PC-3 (cell line): ENCODE measurements at regions not wholly inside any gene's neighbourhood (a gene's known extent, or its start where the extent isn't known, plus 50 kb on each side); places are given as distances from the start of the nearest gene placed in this dataset.

Experiments used
- ATAC-seq: fragments of 200-7000 bp; cut with Tn5 transposase; 2 replicates; pipeline ENCODE4 v1.9.1; 2020; ENCODE audit warnings: mild to moderate bottlenecking, moderate library complexity
- BruUV-seq: library from RNA; stranded (reverse); fragments of 400-500 nt; replicated peaks from 2 replicates; lab custom pipeline; 2021; lab: Mats Ljungman, UMichigan
- CTCF ChIA-PET: fragments of 300-600 bp; sonication (Branson Sonifier 250); formaldehyde crosslinking; loops from one replicate; lab custom pipeline; 2022; ENCODE audit warnings: antibody characterized with exemption; lab: Charles Lee
- POLR2A ChIA-PET: fragments of 300-600 bp; sonication (Branson Sonifier 250); formaldehyde crosslinking; loops from one replicate; lab custom pipeline; 2022; ENCODE audit warnings: antibody characterized with exemption; ENCODE audit not compliant: unreplicated experiment; lab: Charles Lee
- DNase-seq: peaks from one replicate; pipeline ENCODE4 v3.0.0-alpha.2; 2015
- H2AFZ ChIP-seq: fragments of 300-600 bp; sonication (generic); 2 replicates; pipeline ENCODE4 v1.6.0; 2016; ENCODE audit warnings: antibody characterized with exemption, low read length
- H3F3A ChIP-seq: fragments of 300-600 bp; sonication (generic); one replicate; pipeline ENCODE4 v1.6.0; 2017; ENCODE audit warnings: antibody characterized with exemption, low read length, control low read depth, mild to moderate bottlenecking; ENCODE audit not compliant: unreplicated experiment
- H3K27ac ChIP-seq: fragments of 300-600 bp; sonication (generic); 2 replicates; pipeline ENCODE4 v1.5.1; 2016; ENCODE audit warnings: mild to moderate bottlenecking, low read length
- H3K27me3 ChIP-seq: fragments of 300-600 bp; sonication (generic); 2 replicates; pipeline ENCODE4 v1.6.1; 2016; ENCODE audit warnings: low read length, mixed read lengths
- H3K36me3 ChIP-seq: fragments of 300-600 bp; sonication (generic); 2 replicates; pipeline ENCODE4 v1.6.1; 2016; ENCODE audit warnings: low read depth, mixed run types, low read length, mixed read lengths
- H3K4me1 ChIP-seq: fragments of 300-600 bp; sonication (generic); 2 replicates; pipeline ENCODE4 v1.5.1; 2016; ENCODE audit warnings: low read length; ENCODE audit not compliant: insufficient read depth
- H3K4me2 ChIP-seq: fragments of 300-600 bp; sonication (generic); 2 replicates; pipeline ENCODE4 v1.6.0; 2016; ENCODE audit warnings: low read length
- H3K4me3 ChIP-seq: fragments of 300-600 bp; sonication (generic); 2 replicates; pipeline ENCODE4 v1.5.1; 2016; ENCODE audit warnings: mild to moderate bottlenecking, low read length, mixed read lengths
- H3K79me2 ChIP-seq: fragments of 300-600 bp; sonication (generic); 2 replicates; pipeline ENCODE4 v1.6.1; 2017; ENCODE audit warnings: low read length, mixed read lengths
- H3K9ac ChIP-seq: fragments of 300-600 bp; sonication (generic); 2 replicates; pipeline ENCODE4 v1.6.0; 2016; ENCODE audit warnings: mild to moderate bottlenecking, low read length
- H3K9me2 ChIP-seq: fragments of 300-600 bp; sonication (generic); replicated peaks from 2 replicates; pipeline ENCODE4 v1.6.1; 2016; ENCODE audit warnings: mixed run types, low read length, mixed read lengths
- H3K9me3 ChIP-seq: fragments of 300-600 bp; sonication (generic); 2 replicates; pipeline ENCODE4 v1.6.1; 2016; ENCODE audit warnings: low read length, mixed read lengths
- H4K20me1 ChIP-seq: fragments of 300-600 bp; sonication (generic); 2 replicates; pipeline ENCODE4 v1.6.1; 2016; ENCODE audit warnings: low read length, mixed read lengths
- EZH2 ChIP-seq: fragments of 300-600 bp; sonication (generic); IDR thresholded peaks from one replicate; pipeline ENCODE4 v1.6.1; 2017; ENCODE audit warnings: antibody characterized with exemption, mild to moderate bottlenecking, low read length; ENCODE audit not compliant: unreplicated experiment
- EZH2phosphoT487 ChIP-seq: fragments of 300-600 bp; sonication (generic); IDR thresholded peaks from 2 replicates; pipeline ENCODE4 v1.6.1; 2018; ENCODE audit warnings: mild to moderate bottlenecking, antibody characterized with exemption, low read length, borderline replicate concordance
- intact Hi-C: fragments of 100-400 bp; cut with micrococcal nuclease; formaldehyde crosslinking; loops from 2 replicates; pipeline ENCODE4 v1.9.0; 2023
- TF ChIP-seq, protein P1 (sequence below): fragments of 300-600 bp; sonication (generic); conservative IDR thresholded peaks from 2 replicates; pipeline ENCODE4 v1.5.1; 2017; ENCODE audit warnings: antibody characterized with exemption, low read depth, mild to moderate bottlenecking, low read length

DNA sequence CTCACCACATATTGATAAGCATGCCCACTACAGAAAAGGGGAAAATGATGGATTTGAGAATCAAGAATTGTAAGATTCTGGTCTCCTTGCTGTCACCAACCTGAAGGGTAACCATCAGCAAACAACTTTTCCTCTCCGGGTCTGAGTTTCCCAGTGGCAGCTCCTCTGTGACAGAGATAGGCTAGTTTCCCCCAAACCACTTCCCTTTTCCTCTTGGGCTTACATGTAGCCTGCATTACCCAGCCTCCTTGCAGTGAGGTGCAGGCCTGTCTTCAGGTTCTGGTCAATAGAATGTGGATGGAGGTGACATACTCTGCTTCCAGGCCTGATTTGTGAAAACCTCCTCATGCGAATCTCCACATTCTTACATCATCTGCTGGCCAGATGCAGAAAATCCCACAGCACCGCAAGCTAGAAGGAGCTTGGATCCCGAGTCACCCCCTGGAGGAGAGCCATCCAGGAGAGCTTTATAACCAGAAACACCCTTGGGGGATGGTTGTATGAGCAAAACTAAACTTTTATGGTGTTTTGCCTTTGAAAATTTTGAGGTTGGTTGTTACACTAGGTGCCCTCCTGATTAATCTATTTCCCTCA, 206.1 kb downstream of the RGS3 start:
- H3K27ac ChIP-seq = no peak overlapping the region
- ChIA-PET CTCF (no interaction called here), POLR2A (no interaction called here)
- intact Hi-C loops = no loop called here
- no peak overlapping the region for H3K4me2 ChIP-seq
- no TSS peak for BruUV-seq
- H3K79me2 ChIP-seq = no peaks in the 10 kb centered on the region
- H3K9me3 ChIP-seq = no peaks in the 10 kb centered on the region
- H3K9ac ChIP-seq = no peak overlapping the region
- H3K9me2 ChIP-seq = no peaks in the 10 kb centered on the region
- no peaks in the 10 kb centered on the region for H3K36me3 ChIP-seq
- peaks cover 12% of the 10 kb centered on the region for H3K4me1 ChIP-seq
- no peak for ATAC-seq
- no peak for DNase-seq
- TF ChIP-seq EZH2 (no peak), EZH2phosphoT487 (no peak)
- TF ChIP-seq, protein P1, sequence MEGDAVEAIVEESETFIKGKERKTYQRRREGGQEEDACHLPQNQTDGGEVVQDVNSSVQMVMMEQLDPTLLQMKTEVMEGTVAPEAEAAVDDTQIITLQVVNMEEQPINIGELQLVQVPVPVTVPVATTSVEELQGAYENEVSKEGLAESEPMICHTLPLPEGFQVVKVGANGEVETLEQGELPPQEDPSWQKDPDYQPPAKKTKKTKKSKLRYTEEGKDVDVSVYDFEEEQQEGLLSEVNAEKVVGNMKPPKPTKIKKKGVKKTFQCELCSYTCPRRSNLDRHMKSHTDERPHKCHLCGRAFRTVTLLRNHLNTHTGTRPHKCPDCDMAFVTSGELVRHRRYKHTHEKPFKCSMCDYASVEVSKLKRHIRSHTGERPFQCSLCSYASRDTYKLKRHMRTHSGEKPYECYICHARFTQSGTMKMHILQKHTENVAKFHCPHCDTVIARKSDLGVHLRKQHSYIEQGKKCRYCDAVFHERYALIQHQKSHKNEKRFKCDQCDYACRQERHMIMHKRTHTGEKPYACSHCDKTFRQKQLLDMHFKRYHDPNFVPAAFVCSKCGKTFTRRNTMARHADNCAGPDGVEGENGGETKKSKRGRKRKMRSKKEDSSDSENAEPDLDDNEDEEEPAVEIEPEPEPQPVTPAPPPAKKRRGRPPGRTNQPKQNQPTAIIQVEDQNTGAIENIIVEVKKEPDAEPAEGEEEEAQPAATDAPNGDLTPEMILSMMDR = no peak
- H3K4me3 ChIP-seq = no peak overlapping the region
- no peak overlapping the region for H2AFZ ChIP-seq
- no peaks in the 10 kb centered on the region for H4K20me1 ChIP-seq
- no peaks in the 10 kb centered on the region for H3F3A ChIP-seq
- no peaks in the 10 kb centered on the region for H3K27me3 ChIP-seq

DNA sequence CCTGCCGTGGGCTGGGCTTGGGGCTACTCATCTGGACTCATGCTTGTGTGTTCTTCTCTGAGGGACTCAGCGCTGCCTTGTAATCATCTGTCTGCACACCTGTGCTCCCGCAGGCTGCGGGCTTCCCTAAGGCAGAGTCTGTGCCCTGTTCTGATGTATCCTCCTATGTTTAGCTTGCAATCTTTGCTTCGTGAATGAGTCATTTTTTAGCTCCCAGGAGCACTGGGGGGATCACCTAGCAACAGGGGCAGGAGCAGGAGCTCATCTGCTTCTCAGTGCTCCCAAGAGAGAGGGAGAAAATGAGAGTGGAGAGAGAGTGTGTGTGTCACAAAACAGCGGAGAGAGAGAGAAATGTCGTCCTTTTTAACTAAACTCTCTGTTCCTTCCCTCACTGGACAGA, 202.4 kb upstream of the ZNF618 start:
- H3K36me3 ChIP-seq = no peaks in the 10 kb centered on the region
- POLR2A ChIA-PET = no interaction called here
- H3K4me1 ChIP-seq = peaks cover 24% of the 10 kb centered on the region
- CTCF ChIA-PET = no interaction called here
- no peaks in the 10 kb centered on the region for H3K9me2 ChIP-seq
- H3K27ac ChIP-seq = no peak overlapping the region
- no peak overlapping the region for H3K9ac ChIP-seq
- H2AFZ ChIP-seq = no peak overlapping the region
- H3K79me2 ChIP-seq = no peaks in the 10 kb centered on the region
- no peak for DNase-seq
- TF ChIP-seq EZH2phosphoT487 = no peak
- TF ChIP-seq, protein P1 = no peak
- TF ChIP-seq EZH2 = no peak
- ATAC-seq = no peak
- BruUV-seq = no TSS peak
- no peaks in the 10 kb centered on the region for H3K27me3 ChIP-seq
- intact Hi-C loops = no loop called here
- no peak overlapping the region for H3K4me3 ChIP-seq
- H3F3A ChIP-seq = no peaks in the 10 kb centered on the region
- no peaks in the 10 kb centered on the region for H4K20me1 ChIP-seq
- H3K9me3 ChIP-seq = no peaks in the 10 kb centered on the region
- no peak overlapping the region for H3K4me2 ChIP-seq

DNA sequence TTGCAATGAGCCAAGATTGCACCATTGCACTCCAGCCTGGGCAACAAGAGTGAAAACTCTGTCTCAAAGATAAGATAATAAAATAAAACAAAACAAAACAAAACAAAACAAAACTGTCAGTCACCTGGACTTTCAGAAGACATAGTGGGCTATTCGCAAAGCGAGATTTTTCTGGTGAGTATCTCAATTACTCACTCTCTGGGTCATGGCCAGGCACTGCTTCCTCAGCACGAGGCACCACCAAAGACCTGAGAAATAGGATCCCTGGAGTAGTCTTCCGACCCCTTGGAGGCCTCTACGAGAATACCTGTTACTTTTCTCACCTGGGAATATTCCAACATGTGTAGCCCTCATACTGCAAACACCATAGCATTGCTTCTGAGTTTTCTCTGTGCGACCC, 201.7 kb upstream of the ZNF618 start:
- H3K9ac ChIP-seq = peak overlapping the region; percentile 46; the same call in 1 of the 2 replicates
- peak overlapping the region; percentile 80 for H3K27ac ChIP-seq
- H3K36me3 ChIP-seq = no peaks in the 10 kb centered on the region
- H3K27me3 ChIP-seq = no peaks in the 10 kb centered on the region
- H3K4me3 ChIP-seq = no peak overlapping the region
- ATAC-seq (peak; percentile 45), DNase-seq (peak; percentile 64)
- no peaks in the 10 kb centered on the region for H3K9me2 ChIP-seq
- no peaks in the 10 kb centered on the region for H3F3A ChIP-seq
- ChIA-PET POLR2A (no interaction called here), CTCF (no interaction called here)
- TF ChIP-seq, protein P1 = no peak
- H2AFZ ChIP-seq = peak overlapping the region; percentile 53; the same call in 1 of the 2 replicates
- H3K9me3 ChIP-seq = no peaks in the 10 kb centered on the region
- peaks cover 24% of the 10 kb centered on the region for H3K4me1 ChIP-seq
- H4K20me1 ChIP-seq = no peaks in the 10 kb centered on the region
- intact Hi-C loops = no loop called here
- no peaks in the 10 kb centered on the region for H3K79me2 ChIP-seq
- H3K4me2 ChIP-seq = peak overlapping the region; percentile 57; the same call in 1 of the 2 replicates
- BruUV-seq = no TSS peak
